ENCODE measurements at regions not wholly inside any gene's neighbourhood (a gene's known extent, or its start where the extent isn't known, plus 50 kb on each side); places are given as distances from the start of the nearest gene placed in this dataset.

DNA sequence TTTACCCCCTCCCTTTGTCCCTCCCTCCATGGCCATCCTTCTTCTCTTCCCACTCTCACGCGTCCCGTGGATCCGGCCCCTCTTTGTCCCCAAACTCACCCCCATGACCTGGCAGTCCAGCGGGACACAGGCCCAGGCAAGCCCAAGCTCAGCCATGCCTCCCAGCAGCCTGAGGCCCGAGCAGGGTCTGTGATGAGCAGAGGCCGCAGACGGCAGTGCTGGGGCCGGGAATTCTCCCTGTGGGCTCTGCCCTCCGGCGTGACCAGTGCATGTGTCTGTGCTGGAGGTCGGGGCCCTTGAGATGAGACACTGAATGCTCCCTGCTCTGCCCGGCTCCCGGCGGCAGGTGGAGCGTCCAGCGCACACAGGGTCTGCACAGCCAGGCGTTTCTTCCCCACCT, 237.9 kb downstream of the BRD1 start:
- FAIRE-seq (no peak), DNase-seq (ENCODE audit: low spot score) (no peak)

DNA sequence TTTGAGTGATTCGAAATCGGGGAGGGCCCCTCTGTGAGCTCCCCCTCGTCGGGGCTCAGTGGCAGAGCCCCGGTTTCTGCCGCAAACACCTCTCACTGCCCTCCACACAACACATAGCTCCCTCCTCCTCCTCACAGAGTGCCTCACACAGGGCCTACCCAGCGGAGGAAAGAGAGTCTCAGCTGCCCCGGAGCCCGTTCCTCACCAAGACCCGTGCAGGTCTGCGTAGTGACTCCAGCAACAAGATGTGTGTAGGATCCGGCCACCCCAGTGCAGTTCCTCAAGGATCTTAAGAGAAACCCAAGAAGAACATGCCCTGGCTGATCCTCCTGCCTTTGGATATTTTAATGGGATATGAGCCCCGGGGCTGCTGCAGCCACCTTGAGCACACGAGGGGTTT, 238.4 kb downstream of the BRD1 start:
- DNase-seq (ENCODE audit: low spot score) = no peak
- FAIRE-seq = no peak

DNA sequence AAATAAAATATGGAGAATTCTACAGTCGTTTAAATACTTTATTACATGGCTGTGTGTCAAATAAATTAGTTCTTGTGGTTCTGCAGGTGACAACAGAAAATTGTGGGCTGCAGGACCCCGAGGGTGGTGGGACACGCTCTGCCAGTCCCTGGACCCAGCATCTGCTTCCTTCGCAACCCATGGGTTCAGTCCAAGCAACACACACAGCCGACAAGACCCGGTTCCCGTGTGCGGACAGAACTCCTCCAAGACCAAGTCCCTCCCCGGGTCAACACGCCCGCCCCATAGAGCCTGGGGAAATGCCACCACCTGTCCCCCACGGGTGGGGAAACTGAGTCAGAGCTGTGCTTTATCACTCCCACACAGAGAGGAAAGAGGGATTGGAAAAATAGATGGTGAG, 238.9 kb downstream of the BRD1 start:
- FAIRE-seq (no peak), DNase-seq (ENCODE audit: low spot score) (no peak)

DNA sequence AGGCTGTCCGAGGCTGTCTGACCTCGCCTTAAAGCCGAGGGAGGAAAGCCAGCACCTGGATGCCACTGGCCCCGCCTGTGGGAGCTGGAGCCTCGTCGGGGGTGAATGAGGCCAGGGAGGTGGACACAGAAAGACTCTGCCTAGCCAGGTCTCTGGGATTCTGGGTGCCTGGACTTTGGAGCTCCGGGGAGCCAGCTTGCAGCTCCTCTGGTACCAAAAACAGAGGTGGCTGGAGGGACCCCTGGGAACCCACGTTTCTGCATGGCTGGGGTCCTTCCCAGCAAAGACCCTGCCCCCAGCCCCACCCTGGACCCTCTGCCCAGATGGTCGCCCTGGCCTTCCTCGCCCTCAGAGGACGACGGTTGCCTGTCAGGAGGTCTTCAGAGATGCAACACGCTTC, 239.7 kb downstream of the BRD1 start:
- FAIRE-seq = no peak

DNA sequence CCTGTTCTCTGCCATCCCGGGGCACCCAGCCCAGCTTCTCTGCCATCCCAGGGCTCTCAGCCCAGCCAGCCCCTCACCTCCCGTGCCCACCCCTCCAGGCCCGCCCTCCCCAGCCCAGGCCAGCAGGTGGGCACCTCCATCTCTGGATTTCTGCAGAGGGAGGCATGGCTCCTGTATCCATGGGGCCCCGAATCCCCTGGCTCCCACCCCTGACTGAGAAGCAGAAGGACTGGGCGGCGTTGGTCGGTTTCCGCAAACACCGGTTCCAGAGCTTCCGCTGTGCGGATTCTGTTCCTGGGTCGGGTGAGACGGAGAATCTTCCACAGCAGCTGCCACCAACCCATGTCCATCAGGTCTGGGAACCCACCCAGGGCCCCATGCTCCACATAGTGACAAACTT, 240.3 kb downstream of the BRD1 start:
- no peak for FAIRE-seq

More for the DNA sequence above, 239.7 kb downstream of the BRD1 start:
- no peak for DNase-seq (ENCODE audit: low spot score)

DNA sequence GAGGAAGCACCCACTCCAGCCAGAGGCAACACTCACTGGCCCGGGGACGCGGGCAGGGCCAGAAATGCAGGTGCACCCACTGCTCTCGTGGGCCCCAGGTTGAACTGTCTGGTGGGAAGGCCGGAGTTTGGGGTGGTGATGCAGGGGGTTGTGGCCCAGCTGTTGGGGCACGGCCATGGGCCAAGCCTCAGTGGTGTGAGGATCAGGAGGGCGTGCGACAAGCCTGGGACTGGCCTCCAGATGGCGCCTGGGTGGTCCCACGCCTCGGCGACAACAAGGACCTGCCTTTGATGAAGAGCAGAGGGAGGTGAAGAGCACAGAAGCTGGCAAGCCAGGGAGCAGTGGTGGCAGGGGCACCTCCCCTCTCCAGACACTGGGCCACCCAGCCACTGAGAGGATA, 240.8 kb downstream of the BRD1 start:
- no peak for FAIRE-seq

More for the DNA sequence above, 240.3 kb downstream of the BRD1 start:
- no peak for DNase-seq (ENCODE audit: low spot score)

DNA sequence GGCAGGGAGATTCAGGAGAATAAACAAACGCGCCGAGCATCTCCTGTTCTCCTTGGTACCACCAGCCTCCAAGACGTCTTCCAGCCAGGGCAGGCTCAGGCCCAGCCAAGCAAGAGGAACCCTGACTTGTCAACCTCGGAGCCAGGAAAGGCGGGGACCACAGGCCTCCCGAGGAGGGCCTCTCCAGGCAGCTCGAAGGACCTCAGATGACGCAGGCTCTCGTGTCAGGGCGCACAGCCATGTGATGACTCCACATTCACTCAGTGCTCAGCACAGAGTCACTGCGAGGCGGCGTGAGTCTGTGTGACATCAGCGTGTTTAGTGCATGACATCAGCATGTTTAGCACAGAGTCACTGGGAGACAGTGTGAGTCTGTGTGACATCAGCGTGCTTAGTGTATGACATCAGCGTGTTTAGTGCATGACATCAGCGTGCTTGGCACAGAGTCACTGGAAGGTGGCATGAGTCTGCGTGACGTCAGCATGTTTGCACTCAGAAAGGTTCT, 241.4 kb downstream of the BRD1 start:
- FAIRE-seq (no peak), DNase-seq (ENCODE audit: low spot score) (no peak)

More for the DNA sequence above, 240.8 kb downstream of the BRD1 start:
- no peak for DNase-seq (ENCODE audit: low spot score)

DNA sequence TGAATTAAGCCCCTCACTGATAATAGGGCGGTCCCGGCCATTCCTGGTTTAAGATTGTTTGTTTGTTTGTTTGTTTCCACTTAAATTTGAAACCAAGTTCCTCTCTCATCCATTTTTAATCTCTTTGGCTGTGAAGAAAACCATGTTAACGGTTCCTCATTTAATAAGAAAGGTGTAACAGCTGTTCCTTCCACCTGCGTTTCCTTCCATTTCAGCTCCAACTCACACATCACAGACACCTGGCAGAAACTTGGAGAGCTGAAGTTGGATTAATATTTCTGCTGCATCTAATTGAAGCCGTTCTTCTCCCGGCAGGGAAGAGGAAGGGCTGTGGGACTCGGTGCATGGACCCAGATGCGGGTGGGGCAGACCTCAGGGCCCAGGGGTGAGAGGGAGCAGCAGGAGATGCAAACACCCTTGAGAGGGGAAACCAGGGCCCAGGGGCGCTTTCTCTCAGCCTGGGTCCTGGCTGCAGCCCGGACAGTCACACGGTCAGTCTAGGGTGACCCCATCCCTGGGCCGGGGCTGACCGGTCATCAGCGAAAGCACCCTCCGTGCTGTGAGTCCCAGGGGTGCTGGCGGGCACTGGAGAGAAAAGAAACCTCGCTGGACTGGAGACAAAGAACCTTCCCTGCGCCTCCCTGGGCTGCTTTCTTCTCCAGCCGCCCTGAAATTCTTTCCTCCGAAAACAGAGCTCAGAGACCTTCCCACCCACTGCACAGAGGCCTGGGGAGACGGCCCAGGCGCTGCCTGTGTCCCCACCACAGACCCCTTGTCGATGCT, 242.0 kb downstream of the BRD1 start:
- FAIRE-seq (no peak), DNase-seq (ENCODE audit: low spot score) (no peak)

DNA sequence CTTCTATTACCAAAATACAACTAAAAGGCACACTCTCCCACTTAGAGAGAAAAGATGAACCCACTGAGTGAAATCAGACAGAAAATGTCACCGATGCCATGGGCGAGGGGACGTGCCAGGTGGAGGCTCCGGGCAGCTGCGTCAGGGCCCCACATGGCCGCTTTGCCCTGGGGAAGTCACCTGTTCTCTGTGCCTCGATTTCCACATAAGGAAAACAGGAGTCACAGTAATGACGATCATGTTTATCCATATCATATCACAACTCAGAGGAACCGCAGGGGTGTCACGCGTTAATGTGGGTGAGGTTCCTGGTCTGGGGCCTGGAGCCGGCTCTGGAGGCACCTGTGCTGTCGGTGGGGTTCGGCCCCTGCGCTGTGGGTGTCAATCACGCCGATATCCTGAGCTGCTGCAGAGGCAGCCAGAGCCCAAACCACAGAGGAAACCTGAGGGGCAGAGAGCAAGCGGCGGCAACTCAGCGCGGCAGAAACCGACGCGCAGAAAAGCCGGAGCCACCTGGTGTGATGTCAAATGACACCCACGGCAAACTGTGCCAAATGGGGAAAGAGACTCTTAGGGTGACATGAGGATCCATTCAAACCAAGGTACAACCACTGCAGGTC, 243.7 kb downstream of the BRD1 start:
- no peak for FAIRE-seq
- DNase-seq (ENCODE audit: low spot score) = no peak

DNA sequence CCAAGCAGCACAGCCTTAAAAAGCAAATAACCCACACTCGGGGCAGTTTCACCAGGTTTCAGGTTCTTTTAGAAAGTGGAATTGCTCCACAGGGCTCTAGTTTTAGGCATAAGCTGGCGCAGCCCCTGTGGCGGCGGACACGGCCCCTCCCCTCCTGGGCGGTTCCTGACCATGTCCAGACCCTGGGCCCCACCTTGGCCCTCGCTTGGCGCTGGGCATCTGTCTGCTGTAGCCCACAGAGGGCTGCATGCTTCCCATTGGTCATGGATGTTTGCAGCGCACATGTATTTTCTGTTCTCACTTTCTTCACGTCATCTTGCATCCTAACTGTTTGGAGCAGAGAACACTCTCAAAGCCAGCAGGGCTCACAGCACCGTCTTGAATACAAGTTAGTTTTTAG, 244.3 kb downstream of the BRD1 start:
- FAIRE-seq = no peak
- DNase-seq (ENCODE audit: low spot score) = no peak

DNA sequence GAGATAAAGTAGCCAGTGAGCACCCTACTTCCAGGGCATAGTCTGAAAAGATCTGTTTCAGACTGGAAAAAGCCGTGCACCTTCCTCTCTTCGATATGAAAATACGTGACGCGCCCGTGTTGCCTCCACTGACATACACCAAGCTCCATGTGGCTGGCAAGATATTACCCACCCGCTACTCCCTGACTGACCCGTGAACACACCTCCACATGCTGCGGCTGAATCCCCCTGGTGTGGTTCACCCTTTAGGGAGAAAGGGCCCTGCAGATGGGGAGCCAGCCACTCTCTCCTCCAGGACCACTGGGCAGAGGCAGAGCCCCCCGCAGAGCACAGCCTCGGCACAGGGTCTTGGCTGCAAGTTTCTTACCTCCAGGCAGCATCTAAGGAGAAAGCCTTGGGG, 245.0 kb downstream of the BRD1 start:
- no peak for DNase-seq (ENCODE audit: low spot score)
- FAIRE-seq = no peak

DNA sequence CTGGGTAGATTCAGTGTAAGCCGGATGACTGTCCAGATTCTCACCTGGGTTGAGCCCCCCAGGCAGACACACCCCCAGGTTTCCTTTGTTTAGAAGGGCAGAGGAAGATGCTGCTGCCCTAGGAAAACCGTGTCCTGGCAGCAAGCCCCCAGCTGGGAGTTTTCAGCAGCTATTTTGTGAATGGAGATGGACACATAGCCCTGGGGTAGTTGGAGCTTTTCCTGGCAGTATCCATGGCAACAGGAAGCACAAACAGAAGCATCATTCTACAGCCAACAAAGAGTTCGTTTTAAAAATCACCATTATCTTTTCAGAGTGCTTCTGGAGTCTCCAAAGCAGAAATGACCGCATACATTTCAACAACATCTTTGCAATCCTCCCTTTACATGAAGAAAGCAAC, 245.5 kb downstream of the BRD1 start:
- DNase-seq (ENCODE audit: low spot score) (no peak), FAIRE-seq (no peak)

DNA sequence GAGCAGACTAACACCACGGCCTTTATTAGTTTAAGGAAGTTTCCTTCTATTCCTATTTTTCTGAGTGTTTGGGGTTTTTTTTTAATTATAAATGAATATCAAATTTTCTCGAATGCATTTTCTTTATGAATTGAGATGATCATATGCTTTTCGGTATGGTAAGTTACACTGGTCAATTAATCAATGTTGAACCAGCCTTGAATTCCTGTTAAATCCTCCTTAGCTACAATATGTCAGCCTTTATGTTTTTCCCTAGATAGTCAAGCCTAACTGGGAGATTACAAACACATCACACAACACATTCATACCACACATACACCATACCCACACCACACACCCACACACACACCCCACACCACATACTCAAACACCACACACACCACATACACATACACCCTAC, 247.6 kb downstream of the BRD1 start:
- no peak for FAIRE-seq
- no peak for DNase-seq (ENCODE audit: low spot score)

DNA sequence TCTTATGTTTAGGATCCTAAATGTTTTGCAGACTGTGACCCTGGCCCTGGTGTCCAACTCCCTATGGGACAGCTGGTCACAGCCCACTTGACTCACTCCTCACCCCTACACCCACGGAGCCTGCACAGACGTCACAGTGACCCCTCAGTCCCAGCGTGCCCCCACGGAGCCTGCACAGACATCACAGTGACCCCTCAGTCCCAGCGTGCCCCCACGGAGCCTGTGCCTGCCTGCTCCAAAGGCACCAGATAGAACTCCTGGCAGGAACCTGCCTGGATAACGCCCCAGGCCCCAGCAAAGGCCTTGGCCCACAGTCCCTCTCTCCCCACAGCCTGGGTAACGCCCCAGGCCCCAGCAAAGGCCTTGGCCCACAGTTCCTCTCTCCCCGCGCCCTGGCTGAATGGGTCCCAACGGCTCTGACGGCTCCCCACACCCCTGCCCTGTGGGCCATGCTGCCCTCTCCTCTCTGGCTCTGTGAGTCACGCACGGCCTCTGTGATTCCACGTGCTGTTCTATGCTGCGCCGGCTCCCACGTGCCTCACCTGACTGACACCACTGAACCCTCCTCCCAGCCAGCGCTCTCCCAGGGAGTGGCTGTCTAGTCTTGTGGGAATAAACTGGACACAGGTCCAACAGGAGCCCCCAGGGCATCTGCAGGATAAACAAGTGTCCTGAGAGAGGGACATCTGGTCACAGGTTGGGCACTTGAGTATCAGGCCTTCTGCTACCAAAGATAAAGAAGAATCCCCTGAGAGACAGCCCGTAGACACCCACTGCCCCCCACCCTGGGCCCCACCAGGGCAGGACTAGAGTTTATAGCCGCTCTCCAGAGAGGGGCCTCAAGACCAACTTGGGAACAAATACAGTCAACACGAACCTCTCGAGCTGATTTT, 250.3 kb downstream of the BRD1 start:
- no peak for DNase-seq (ENCODE audit: low spot score)
- no peak for FAIRE-seq

DNA sequence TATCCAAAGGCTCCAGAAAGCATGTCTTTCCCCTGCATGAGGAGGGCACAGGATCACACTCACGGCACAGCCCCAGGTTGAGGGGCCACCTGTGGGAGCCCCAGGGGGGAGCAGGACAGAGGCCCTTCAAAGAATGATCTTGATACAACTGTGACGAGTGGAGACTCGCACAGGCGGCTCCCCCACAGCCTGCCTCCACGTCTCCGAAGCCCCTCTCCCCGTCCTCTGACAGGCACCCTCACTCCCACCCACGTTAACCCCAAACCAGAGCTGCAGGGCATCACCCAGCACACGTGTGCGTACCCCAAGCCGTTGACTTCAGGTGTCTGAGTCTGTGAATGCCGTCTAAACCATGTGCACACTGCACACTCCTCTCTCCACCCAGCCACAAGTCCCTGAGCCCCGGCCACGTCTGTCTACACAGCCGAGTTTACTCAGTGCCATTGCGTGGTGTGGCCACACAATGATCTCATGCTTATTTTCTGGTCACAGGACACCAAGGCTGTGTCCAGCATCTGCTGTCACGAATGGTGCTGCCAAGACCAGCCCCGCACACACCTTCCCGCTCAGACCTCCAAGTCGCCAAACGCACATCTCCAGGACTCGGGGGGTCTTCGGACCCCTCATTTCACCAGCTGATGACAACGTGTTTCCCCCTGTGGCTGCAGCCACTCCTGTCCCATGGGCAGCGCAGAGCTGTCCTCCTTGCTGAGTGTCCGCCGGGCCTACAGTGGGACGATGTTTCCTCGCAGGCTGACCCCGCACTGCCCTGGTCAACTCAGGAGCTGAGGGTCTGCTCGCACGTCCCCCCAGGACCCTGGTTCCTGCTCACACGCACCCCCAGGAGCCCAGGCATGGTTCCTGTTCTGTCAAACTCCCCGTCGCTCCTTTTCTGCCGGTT, 251.2 kb downstream of the BRD1 start:
- no peak for DNase-seq (ENCODE audit: low spot score)
- FAIRE-seq = no peak

DNA sequence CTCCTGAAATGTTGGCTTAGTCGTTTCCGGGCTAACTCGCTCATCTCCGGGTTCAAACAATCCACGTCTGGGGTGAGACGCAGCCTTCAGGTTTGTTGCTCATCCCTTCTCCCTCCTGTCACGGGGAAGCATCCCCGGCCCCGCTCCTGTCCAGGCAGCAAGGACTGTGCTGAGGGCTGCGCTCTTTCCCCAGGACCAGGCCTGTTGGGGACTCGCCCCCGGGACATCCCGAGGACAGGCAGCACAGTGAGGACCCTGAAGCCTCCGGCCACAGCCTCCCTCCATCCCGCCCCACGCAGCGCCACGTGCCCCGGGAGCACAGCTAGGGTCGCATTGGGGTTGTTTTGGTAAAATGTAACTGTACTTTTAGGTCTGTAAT, 252.0 kb downstream of the BRD1 start:
- no peak for FAIRE-seq
- DNase-seq (ENCODE audit: low spot score) = no peak

DNA sequence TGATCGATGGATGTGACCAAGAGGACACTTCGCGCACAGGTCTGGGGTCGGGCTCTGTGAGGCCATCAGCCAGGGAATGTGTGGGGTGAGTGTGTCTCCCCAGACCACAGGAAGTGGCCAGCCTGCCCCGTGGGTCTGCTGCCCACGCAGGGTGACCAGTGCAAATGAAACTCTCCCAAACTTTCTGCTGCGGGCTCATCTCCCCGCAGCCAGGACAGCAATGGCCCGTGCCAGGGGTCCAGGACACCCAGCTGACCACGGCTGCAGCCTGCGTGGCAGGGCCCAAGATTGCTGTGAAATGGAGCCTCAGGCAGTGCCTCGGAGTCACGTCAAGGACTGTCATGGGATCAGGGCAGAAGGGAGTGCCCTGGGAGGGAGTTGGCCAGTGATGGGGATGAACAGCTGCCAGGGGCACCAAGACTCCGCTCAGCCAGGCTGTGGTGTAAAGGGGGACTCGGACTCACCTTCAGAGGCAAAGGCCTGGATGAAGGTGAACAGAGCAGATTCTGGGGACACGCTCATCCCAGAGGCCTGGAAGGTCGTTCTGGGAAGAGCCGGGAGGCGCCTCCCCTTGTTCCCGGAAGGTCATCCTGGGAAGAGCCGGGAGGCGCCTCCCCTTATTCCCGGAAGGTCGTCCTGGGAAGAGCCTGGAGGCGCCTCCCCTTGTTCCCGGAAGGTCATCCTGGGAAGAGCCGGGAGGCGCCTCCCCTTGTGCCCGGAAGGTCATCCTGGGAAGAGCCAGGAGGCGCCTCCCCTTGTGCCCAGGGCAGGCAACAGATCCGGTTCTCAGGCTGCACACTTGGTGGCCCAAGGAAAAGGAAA, 252.6 kb downstream of the BRD1 start:
- DNase-seq (ENCODE audit: low spot score) (no peak), FAIRE-seq (no peak)

DNA sequence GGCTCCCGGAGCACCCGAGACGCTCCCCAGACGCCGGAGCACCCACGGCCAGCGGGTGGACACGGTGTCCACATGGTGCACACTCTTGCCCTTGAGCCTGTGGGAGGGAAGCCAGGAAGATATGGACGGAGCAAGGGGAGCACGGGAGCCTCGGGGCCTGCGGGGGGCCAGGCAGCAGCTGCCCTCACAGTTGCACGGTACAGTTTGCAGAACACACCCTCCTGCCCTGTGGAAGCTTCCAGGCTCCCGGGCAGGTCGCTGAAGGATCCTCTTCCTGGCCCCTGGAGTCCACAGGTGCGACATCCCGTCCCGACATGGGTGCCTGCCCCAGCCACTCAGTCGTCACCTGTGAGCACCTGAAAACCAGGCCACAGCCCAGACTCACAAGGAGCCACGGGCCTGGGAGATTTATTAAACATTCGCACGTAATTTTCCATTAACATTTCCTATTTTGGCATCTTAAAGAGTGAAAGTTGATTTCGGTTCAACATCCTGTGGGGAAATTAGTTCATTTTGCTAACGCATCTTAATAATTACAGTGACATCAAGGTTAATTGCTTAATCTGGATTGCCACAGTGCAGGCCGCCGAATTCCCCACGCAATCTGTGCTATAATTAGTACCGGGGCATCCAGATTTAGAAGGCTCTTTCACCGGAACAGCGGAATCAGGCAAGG, 253.3 kb downstream of the BRD1 start:
- no peak for FAIRE-seq

DNA sequence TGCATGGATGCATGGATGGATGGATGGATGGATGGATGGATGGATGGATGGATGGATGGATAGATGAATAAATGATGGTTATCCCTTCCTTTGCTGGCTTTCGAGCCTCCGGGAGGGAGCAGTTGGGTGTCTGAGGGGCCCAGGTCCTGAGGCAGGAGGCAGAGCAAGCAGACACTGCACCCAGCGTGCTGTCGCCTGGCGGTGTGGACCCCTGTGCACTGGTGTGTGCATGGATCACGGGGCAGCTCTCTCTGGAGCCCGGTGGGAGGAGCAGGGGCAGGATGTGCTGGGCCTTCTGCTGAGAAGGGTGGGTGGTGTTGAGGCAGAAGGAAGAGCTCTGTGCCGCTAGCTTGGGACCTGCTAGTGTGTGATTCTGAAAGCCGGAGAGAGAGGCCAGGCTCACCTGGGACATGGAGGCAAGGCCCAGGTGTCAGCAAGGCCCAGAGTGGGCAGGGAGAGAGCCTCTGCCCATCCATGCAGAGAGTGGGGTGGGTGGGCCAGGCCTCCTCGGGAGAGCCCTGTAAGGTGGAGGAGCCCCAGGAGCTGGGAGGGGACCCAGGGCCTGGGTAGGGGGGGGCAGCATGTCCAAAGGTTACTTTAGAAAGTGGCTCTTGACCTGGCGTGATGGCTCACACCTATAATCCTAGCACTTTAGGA, 254.4 kb downstream of the BRD1 start:
- DNase-seq (ENCODE audit: low spot score) (no peak), FAIRE-seq (no peak)

More for the DNA sequence above, 253.3 kb downstream of the BRD1 start:
- no peak for DNase-seq (ENCODE audit: low spot score)

Data from RCC 7860 (cell line).